Activated T-cell treated with anti-CD3 and anti-CD28 coated beads, Interleukin-2, amount 50 U/mL, for 48 hours (primary cell): ENCODE measurements at regions not wholly inside any gene's neighbourhood (a gene's known extent, or its start where the extent isn't known, plus 50 kb on each side); places are given as distances from the start of the nearest gene placed in this dataset.
A peak's percentile ranks its signal among the peaks of the same experiment; 100 is the strongest.
"Not testable (repeated sequence)": the region's sequence is repeated elsewhere in the genome, so short reads cannot be mapped to it uniquely, and the experiment has no call there.

Experiments
- DNase-seq, 2 experiments: peaks; one replicate each; pipeline ENCODE4 v3.0.0-alpha.2; 2020

DNA sequence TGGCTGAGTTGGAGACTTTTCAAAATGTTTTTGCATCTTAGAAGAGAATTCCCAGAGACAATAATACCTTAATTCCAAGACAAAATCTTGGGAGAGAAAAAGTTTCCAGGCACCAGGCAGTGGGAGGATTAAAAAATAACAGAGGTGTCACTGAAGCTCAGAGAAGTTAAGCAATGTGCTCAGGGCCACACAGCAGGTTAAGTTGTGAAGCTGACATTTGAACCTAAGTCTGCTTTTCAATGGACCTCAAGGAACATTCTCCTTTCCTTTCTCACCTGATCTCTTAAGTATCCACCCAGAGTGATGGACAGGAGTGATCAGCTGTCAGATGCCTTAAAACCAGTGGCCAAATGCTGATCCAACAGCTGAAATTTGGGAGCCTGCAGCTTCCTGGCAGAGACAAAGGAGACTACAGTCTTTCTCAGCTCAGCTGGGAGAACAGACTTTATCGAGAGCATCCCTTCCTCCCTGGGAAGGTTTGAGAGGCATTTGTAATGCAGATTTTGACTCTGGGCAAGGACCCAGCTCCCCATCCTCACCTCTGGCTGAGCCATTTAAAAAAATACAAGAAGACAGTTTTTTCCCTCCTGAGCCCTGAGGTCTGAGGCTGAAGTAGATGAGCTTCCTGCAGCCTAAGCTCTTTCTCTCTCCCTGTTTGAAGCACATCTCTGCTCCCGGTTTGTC lies 174.9 kb upstream of the RPH3A start:
- no peak for DNase-seq

DNA sequence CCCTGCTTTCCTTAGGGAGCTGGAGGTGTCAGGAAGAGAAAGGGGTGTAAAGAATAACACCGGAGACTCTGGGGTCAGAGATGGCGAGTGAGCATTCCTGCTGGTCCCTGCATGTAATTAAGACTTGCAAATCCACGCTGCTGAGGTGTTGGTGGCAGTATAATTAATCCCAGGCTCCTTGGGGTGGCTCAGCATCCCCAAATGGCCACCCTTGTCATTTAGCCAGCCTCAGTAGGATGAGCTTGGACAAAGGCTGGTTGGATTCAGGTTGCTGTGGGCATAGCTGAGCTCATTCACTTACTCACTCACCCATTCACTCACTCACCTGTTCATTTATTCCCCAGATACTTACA lies 174.4 kb upstream of the RPH3A start:
- no peak for DNase-seq

GRCh38 chr12:112627851-112628250 lies 163.7 kb upstream of the RPH3A start:
- DNase-seq = no peak

- not testable (repeated sequence) for DNase-seq
These were observed 159.6 kb upstream of the RPH3A start for GRCh38 chr12:112631974-112632373.

DNA sequence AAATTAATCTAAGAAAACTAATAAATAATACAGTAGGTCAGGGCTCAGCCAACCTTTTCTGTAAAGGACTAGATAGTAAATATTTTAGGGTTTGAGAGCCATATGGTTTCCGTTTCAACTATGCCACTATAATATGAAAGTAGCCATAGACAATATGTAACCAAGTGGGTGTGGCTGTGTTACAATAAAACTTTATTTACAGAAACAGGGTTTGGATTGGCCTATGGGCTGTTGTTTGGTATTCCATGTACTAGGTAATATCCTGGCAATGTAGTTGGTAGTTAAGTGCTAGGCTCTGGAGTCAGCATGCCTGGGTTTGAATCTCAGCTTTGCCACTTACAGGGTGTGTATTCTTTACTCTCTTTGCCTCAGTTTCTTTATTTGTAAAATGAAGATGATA lies 156.5 kb upstream of the RPH3A start:
- DNase-seq = no peak

DNA sequence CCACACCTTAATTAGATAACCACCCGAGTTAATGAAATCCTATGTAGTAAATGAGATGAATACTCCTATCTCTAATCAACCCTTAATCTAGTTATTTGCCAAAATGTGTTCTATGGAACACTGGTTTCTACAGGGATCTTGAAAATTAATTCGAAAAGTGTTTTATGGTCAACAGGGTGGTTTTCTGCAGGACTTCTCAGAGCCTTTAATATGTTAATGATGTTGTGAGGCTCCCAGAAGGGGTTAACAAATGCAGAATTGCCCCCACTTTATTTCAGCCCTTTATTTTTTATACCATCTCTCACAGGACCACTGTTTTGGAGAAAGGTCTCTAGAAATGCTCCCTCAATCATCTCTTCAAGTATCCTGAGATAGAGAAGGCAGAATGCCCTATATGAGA lies 153.1 kb upstream of the RPH3A start:
- no peak for DNase-seq

GRCh38 chr12:112645586-112645985 lies 146.0 kb upstream of the RPH3A start:
- no peak for DNase-seq

GRCh38 chr12:112656141-112656540 lies 135.4 kb upstream of the RPH3A start:
- no peak for DNase-seq

GRCh38 chr12:112664569-112664968 lies 127.0 kb upstream of the RPH3A start:
- DNase-seq = peak; percentile 18 to 19

- no peak for DNase-seq
These were observed 125.6 kb upstream of the RPH3A start for GRCh38 chr12:112665958-112666357.

GRCh38 chr12:112671564-112671963 lies 120.0 kb upstream of the RPH3A start:
- DNase-seq = no peak

DNA sequence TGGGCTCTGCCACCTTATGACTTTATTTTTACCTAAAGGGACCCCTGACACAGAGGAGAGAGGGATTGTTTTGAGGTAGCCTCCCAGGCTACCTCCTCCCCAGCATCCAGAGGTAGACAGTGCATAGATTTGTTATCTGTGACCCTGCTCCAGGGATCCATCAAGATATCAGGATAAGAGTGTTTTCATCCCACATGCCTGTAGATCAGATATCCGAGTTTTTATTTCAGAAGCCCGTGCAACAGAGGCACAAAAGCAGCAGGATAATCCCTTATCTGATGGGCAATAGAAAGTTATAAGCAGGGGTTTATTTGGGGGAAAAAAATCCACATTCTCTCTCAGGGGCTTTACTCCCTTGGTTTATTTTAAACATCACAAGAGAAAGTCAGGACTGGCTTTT lies 117.0 kb upstream of the RPH3A start:
- no peak for DNase-seq

DNA sequence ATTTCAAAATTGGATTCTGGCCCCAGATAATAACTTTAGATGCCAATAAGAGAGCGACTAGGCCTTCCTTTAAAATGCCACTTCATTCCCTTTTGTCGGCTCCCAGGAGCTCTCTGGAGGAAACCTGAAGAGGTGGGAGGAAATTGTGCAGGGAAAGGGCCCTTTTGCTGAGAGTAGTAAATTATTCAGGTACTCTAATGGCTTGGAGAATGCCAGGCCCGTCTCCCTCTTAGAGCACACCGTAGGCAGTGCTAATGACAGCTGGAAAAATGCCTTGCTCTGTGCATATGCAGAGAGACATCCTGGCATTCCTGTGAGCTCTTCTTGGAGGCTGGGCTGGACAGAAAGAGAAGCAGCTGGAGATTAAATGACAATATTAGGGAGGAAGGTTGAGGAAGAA lies 115.0 kb upstream of the RPH3A start:
- no peak for DNase-seq

- DNase-seq = no peak
These were observed 114.3 kb upstream of the RPH3A start for GRCh38 chr12:112677050-112677765.

DNA sequence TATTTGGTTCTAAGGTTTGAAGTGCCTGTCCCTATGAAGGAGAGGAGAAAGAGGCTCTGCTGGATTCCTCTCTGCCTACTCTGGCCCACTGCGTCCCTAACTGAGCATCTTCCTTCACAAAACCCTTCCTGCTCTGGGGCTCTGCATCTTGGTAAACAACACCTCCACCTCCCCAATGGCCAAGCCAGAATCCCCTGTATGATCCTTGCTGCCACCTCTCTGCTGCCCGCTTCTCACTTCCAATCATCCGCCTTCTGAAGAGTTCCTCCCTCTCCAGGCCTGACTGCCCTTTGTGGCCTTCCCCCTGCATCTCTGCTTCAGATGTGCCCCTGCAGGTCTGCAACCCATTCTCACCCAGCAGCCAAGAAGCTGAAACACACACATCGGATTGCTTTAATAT lies 110.6 kb upstream of the RPH3A start:
- DNase-seq = no peak

GRCh38 chr12:112682586-112682985 lies 109.0 kb upstream of the RPH3A start:
- DNase-seq = no peak

DNA sequence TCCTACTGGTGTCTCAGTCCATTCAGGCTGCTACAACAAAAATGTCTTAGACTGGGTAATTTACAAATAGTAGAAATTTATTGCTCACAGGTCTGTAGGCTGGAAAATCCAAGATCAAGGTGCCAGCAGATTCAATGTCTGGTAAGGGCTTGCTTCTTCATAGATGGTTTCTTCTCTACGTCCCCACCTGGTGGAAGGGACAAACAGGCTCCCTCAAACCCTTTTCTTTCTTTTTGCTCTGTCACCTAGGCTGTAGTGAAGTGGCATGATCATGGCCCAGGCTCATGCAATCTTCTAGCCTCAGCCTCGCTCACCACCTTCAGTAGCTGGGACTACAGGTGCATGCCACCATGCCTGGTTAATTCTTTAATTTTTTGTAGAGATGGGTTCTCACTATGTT lies 106.8 kb upstream of the RPH3A start:
- DNase-seq = no peak

- no peak for DNase-seq
These were observed 106.2 kb upstream of the RPH3A start for GRCh38 chr12:112685321-112685720.

DNA sequence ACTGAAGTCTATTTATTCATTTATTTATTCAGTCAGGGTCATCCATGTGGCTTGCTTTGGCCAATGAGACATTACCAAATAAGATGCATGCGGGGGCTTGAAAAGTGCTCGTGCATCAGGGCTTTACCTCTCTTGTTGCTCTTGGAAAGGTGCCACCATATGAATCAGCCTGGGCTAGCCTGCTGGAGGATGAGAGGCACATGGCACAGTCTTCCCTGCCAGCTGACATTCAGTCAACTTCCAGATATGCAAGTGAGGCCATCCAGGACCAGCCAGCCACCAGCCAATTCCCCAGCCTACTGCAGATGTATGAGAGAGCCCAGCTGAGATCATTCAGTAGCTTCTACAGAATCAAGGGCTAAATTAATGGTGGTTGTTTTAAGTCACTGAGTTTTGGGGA lies 105.2 kb upstream of the RPH3A start:
- DNase-seq = no peak

DNA sequence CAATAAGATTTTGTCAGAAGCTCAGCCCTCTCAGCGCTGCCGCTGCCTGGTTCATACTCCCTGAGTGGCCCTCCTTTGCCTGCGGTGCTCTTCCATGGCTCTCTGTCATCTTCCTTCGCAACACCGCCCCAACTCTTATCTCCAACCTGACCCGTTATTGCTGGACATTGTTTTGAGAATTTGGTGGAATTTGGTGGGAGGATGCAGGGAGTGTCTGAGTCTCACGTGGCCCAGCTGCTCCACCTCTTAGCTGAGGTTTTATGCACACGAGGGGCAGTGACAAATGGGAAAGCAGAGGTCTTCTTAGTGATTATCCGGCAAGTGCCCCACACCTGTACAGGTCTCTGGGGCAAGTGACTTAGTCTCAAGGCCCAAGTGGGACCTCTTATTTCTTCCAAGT lies 97.5 kb upstream of the RPH3A start:
- no peak for DNase-seq

DNA sequence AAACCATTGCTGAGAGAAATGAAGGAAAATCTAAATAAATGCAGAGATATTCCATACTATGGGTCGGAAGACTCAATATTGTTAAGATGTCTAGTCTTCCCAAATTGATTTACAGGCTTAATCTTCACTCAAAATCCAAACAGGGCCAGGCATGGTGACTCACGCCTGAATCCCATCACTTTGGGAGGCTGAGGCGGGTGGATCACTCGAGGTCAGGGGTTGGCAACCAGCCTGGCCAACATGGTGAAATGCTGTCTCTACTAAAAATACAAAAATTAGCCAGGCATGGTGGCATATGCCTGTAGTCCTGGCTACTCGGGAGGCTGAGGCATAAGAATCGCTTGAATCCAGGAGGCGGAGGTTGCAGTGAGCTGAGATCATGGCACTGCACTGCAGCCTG lies 94.1 kb upstream of the RPH3A start:
- not testable (repeated sequence) for DNase-seq

DNA sequence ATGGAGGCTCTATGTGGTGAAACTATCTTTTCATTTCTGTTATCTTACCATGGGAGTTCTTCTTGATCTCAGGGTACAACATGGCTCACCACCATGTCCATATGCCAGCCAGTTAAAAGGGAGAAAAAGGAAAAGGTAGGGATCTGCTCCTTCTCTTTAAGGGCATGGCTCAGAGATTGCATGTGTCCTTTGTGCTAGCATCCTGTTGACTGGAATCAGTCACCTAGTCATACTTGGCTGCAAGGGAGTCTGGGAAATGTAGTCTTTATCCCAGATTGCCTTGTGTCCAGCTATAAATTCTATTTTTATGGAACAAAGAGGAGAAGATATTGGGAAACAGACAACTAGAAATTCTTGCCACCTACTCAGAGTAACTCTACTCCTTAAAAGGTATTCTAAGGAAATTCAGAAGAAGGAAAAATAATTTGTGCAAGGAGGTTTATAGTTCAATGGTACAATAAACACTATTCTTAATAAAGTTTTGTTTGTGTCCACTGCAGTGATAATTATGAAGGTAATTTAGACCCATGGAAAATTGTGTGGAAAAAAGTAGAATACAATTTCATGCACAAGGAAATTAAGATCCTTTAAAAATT lies 86.4 kb upstream of the RPH3A start:
- no peak for DNase-seq

GRCh38 chr12:112710414-112710813 lies 81.1 kb upstream of the RPH3A start:
- no peak for DNase-seq

GRCh38 chr12:112711026-112711425 lies 80.5 kb upstream of the RPH3A start:
- DNase-seq = no peak

GRCh38 chr12:112711507-112711906 lies 80.0 kb upstream of the RPH3A start:
- DNase-seq = no peak
